ENCODE measurements at regions not wholly inside any gene's neighbourhood (a gene's known extent, or its start where the extent isn't known, plus 50 kb on each side); places are given as distances from the start of the nearest gene placed in this dataset.
"Not testable (repeated sequence)": the region's sequence is repeated elsewhere in the genome, so short reads cannot be mapped to it uniquely, and the experiment has no call there.

GRCh38 chr1:96222701-96223100 is 498.9 kb upstream of the PTBP2 start:
- DNase-seq: no peak

- DNase-seq: not testable (repeated sequence)
Measured at GRCh38 chr1:96224229-96224628, 497.4 kb upstream of the PTBP2 start.

- DNase-seq: no peak
Measured at GRCh38 chr1:96233422-96233821, 488.2 kb upstream of the PTBP2 start.

- DNase-seq: peak; percentile 80
Measured at GRCh38 chr1:96234299-96234698, 487.3 kb upstream of the PTBP2 start.

GRCh38 chr1:96236156-96236739 is 485.3 kb upstream of the PTBP2 start:
- peak; percentile 57 for DNase-seq

GRCh38 chr1:96238426-96238825 is 483.2 kb upstream of the PTBP2 start:
- no peak for DNase-seq

GRCh38 chr1:96240438-96240837 is 481.1 kb upstream of the PTBP2 start:
- DNase-seq: no peak

GRCh38 chr1:96253246-96254035 is 468.1 kb upstream of the PTBP2 start:
- DNase-seq: no peak

GRCh38 chr1:96256130-96256790 is 465.3 kb upstream of the PTBP2 start:
- no peak for DNase-seq

- DNase-seq: no peak
Measured at GRCh38 chr1:96259399-96259798, 462.2 kb upstream of the PTBP2 start.

GRCh38 chr1:96281491-96281890 is 440.1 kb upstream of the PTBP2 start:
- no peak for DNase-seq

- no peak for DNase-seq
Measured at GRCh38 chr1:96290033-96290432, 431.6 kb upstream of the PTBP2 start.

- DNase-seq: no peak
Measured at GRCh38 chr1:96290801-96291200, 430.8 kb upstream of the PTBP2 start.

- no peak for DNase-seq
Measured at GRCh38 chr1:96291468-96291867, 430.1 kb upstream of the PTBP2 start.

- no peak for DNase-seq
Measured at GRCh38 chr1:96292141-96292540, 429.4 kb upstream of the PTBP2 start.

- DNase-seq: no peak
Measured at GRCh38 chr1:96296991-96297390, 424.6 kb upstream of the PTBP2 start.

GRCh38 chr1:96306809-96307560 is 414.6 kb upstream of the PTBP2 start:
- no peak for DNase-seq

GRCh38 chr1:96308314-96308713 is 413.3 kb upstream of the PTBP2 start:
- no peak for DNase-seq

GRCh38 chr1:96309783-96310182 is 411.8 kb upstream of the PTBP2 start:
- DNase-seq: no peak

- DNase-seq: no peak
Measured at GRCh38 chr1:96313216-96313615, 408.4 kb upstream of the PTBP2 start.

- no peak for DNase-seq
Measured at GRCh38 chr1:96329121-96329520, 392.5 kb upstream of the PTBP2 start.

GRCh38 chr1:96331596-96331995 is 390.0 kb upstream of the PTBP2 start:
- DNase-seq: no peak

GRCh38 chr1:96333522-96334235 is 387.9 kb upstream of the PTBP2 start:
- DNase-seq: no peak
